ENCODE measurements at regions not wholly inside any gene's neighbourhood (a gene's known extent, or its start where the extent isn't known, plus 50 kb on each side); places are given as distances from the start of the nearest gene placed in this dataset.

DNA sequence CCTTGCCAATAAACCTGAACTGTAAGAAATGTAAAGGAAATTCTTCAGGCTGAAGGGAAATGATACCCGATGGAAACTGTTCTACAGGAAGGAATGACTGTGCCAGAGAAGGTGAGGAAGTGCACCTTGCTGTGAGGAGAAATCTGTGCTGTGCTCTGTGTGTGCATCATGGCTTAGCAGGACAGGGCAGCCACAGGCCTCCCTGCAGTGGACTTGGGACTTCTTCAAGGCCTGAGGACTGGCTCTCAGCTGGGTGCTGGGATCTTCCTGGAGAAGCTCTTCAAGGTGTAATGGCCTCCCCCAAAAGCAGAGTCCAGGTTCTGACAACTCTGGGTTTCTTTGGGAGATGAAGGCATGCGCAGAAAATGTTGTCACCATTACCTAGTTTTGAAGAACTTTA, 145.1 kb downstream of the UQCRFS1 start:
- H3K4me2 ChIP-seq (ENCODE audit: control insufficient read depth, insufficient read depth), result no peak overlapping the region
- H4K20me1 ChIP-seq (ENCODE audit: control insufficient read depth, insufficient read depth), result no peaks in the 10 kb centered on the region
- FAIRE-seq (no peak), ATAC-seq (no peak), DNase-seq (ENCODE audit: low read depth, low spot score) (no peak)
- no peak for TF ChIP-seq EP300 (IDR thresholded peaks at IDR 0.05; ENCODE audit: borderline replicate concordance in 1 of 2, control insufficient read depth in 1 of 2, low read depth in 2 of 2, low read length in 2 of 2)
- no peak for TF ChIP-seq TAF1 (IDR thresholded peaks at IDR 0.05; ENCODE audit: borderline replicate concordance, low read depth, low read length)
- no peak for TF ChIP-seq SMAD1 (IDR thresholded peaks at IDR 0.05; ENCODE audit: low read depth, partially characterized antibody)
- intact Hi-C loops (cut with micrococcal nuclease; ENCODE audit: unreplicated experiment) (no loop called here), in situ Hi-C loops (cut with MboI) (no loop called here)
- H3K79me2 ChIP-seq (ENCODE audit: control insufficient read depth, insufficient read depth, low read length), result no peaks in the 10 kb centered on the region
- no peaks in the 10 kb centered on the region for H3K27me3 ChIP-seq (replicated peaks in 1 of 2; ENCODE audit: control insufficient read depth in 2 of 2, insufficient read depth in 2 of 2, low read length in 1 of 2)
- no peaks in the 10 kb centered on the region for H3K36me3 ChIP-seq (ENCODE audit: control insufficient read depth in 2 of 2, insufficient read depth in 2 of 2, low read length in 1 of 2)
- POLR2A ChIA-PET, result no interaction called here
- SMC1A ChIA-PET (ENCODE audit: uncharacterized antibody, unreplicated experiment), result no interaction called here
- no peak overlapping the region for H2AFZ ChIP-seq (ENCODE audit: control insufficient read depth, low read depth, low read length)
- no peak overlapping the region for H3K9ac ChIP-seq (ENCODE audit: control insufficient read depth, insufficient read depth, low read length)
- no peaks in the 10 kb centered on the region; the same call in 2 of the 3 replicates for H3K9me3 ChIP-seq (replicated peaks; ENCODE audit: control insufficient read depth, insufficient read depth, low read length)
- 0% methylated on average over 2 of the region's 2 CpGs for WGBS (ENCODE audit: insufficient coverage, insufficient replicate concordance, low lambda C conversion rate, missing lambda C conversion rate)
- no peak overlapping the region for H3K4me3 ChIP-seq
- no TSS peak for BruUV-seq (replicated peaks)
- CTCF ChIA-PET, result no interaction called here
- RAD21 ChIA-PET (ENCODE audit: unreplicated experiment), result no interaction called here
- H3K27ac ChIP-seq (ENCODE audit: control insufficient read depth, insufficient read depth), result no peak overlapping the region
- H3K4me1 ChIP-seq (ENCODE audit: control insufficient read depth, insufficient read depth, low read length), result no peaks in the 10 kb centered on the region

GRCh38 chr19:29062475-29063435, 150.2 kb downstream of the UQCRFS1 start:
- Histone ChIP-seq H3K4me2 (ENCODE audit: control insufficient read depth, insufficient read depth) (no peak overlapping the region), H3K9ac (ENCODE audit: control insufficient read depth, insufficient read depth, low read length) (no peak overlapping the region), H4K20me1 (ENCODE audit: control insufficient read depth, insufficient read depth) (no peaks in the 10 kb centered on the region), H3K4me1 (ENCODE audit: control insufficient read depth, insufficient read depth, low read length) (no peaks in the 10 kb centered on the region), H3K27ac (ENCODE audit: control insufficient read depth, insufficient read depth) (no peak overlapping the region), H3K36me3 (ENCODE audit: control insufficient read depth in 2 of 2, insufficient read depth in 2 of 2, low read length in 1 of 2) (no peaks in the 10 kb centered on the region), H2AFZ (ENCODE audit: control insufficient read depth, low read depth, low read length) (no peak overlapping the region), H3K79me2 (ENCODE audit: control insufficient read depth, insufficient read depth, low read length) (no peaks in the 10 kb centered on the region), H3K9me3 (replicated peaks; ENCODE audit: control insufficient read depth, insufficient read depth, low read length) (no peaks in the 10 kb centered on the region; the same call in 2 of the 3 replicates), H3K27me3 (replicated peaks in 1 of 2; ENCODE audit: control insufficient read depth in 2 of 2, insufficient read depth in 2 of 2, low read length in 1 of 2) (no peaks in the 10 kb centered on the region), H3K4me3 (no peak overlapping the region)
- intact Hi-C loops (cut with micrococcal nuclease; ENCODE audit: unreplicated experiment), result no loop called here
- TF ChIP-seq PAX5 (IDR thresholded peaks at IDR 0.05; ENCODE audit: borderline replicate concordance, low read depth, low read length), result no peak
- ChIA-PET CTCF (interaction anchor here (0.5 kb wide), 1 partner anchor 513 kb away, joined by 3 read pairs; no protein-coding TSS in a partner anchor), SMC1A (ENCODE audit: uncharacterized antibody, unreplicated experiment) (no interaction called here), RAD21 (ENCODE audit: unreplicated experiment) (no interaction called here), POLR2A (no interaction called here)
- ATAC-seq (no peak), DNase-seq (ENCODE audit: low read depth, low spot score) (no peak), FAIRE-seq (no peak)
- 4% methylated on average over 14 of the region's 14 CpGs for WGBS (ENCODE audit: insufficient coverage, insufficient replicate concordance, low lambda C conversion rate, missing lambda C conversion rate)
- BruUV-seq (replicated peaks), result no TSS peak
- in situ Hi-C loops (cut with MboI), result no loop called here
